DMS 273 (cell line): ENCODE measurements at regions not wholly inside any gene's neighbourhood (a gene's known extent, or its start where the extent isn't known, plus 50 kb on each side); places are given as distances from the start of the nearest gene placed in this dataset.
"Not testable (repeated sequence)": the region's sequence is repeated elsewhere in the genome, so short reads cannot be mapped to it uniquely, and the experiment has no call there.

Experiments used
- DNase-seq: peaks from one replicate; lab custom pipeline; 2025; ENCODE audit not compliant: unreplicated experiment; lab: John Stamatoyannopoulos, UW

- no peak for DNase-seq
These were observed 179.5 kb upstream of the CXCL12 start for GRCh38 chr10:44564361-44564760.

GRCh38 chr10:44564790-44565189 lies 179.9 kb upstream of the CXCL12 start:
- no peak for DNase-seq

- no peak for DNase-seq
These were observed 181.9 kb upstream of the CXCL12 start for GRCh38 chr10:44566786-44567185.

- no peak for DNase-seq
These were observed 182.6 kb upstream of the CXCL12 start for GRCh38 chr10:44567471-44567870.

GRCh38 chr10:44569193-44570091 lies 184.5 kb upstream of the CXCL12 start:
- no peak for DNase-seq

GRCh38 chr10:44571701-44572100 lies 186.8 kb upstream of the CXCL12 start:
- no peak for DNase-seq

- DNase-seq = no peak
These were observed 187.2 kb upstream of the CXCL12 start for GRCh38 chr10:44572146-44572545.

GRCh38 chr10:44573821-44574220 lies 188.9 kb upstream of the CXCL12 start:
- no peak for DNase-seq

GRCh38 chr10:44574596-44575480 lies 189.9 kb upstream of the CXCL12 start:
- DNase-seq = no peak

GRCh38 chr10:44575601-44576380 lies 190.9 kb upstream of the CXCL12 start:
- DNase-seq = no peak

- no peak for DNase-seq
These were observed 191.8 kb upstream of the CXCL12 start for GRCh38 chr10:44576702-44577191.

- DNase-seq = no peak
These were observed 192.6 kb upstream of the CXCL12 start for GRCh38 chr10:44577533-44577932.

- no peak for DNase-seq
These were observed 193.4 kb upstream of the CXCL12 start for GRCh38 chr10:44578271-44578670.

GRCh38 chr10:44578963-44579362 lies 194.1 kb upstream of the CXCL12 start:
- not testable (repeated sequence) for DNase-seq

- DNase-seq = no peak
These were observed 197.1 kb upstream of the CXCL12 start for GRCh38 chr10:44581996-44582395.

- DNase-seq = no peak
These were observed 202.8 kb upstream of the CXCL12 start for GRCh38 chr10:44587488-44588318.

- no peak for DNase-seq
These were observed 204.5 kb upstream of the CXCL12 start for GRCh38 chr10:44589181-44589943.

- DNase-seq = no peak
These were observed 205.1 kb upstream of the CXCL12 start for GRCh38 chr10:44589944-44590449.

- DNase-seq = no peak
These were observed 207.0 kb upstream of the CXCL12 start for GRCh38 chr10:44591911-44592310.
